Forelimb muscle (tissue), 1 donor: ENCODE measurements at regions not wholly inside any gene's neighbourhood (a gene's known extent, or its start where the extent isn't known, plus 50 kb on each side); places are given as distances from the start of the nearest gene placed in this dataset.
A peak's percentile ranks its signal among the peaks of the same experiment; 100 is the strongest.
"Not testable (repeated sequence)": the region's sequence is repeated elsewhere in the genome, so short reads cannot be mapped to it uniquely, and the experiment has no call there.

ENCODE experiments used
- DNase-seq: peaks from one replicate; pipeline ENCODE4 v3.0.0-alpha.2; 2013; ENCODE audit warnings: low read depth

- no peak for DNase-seq
Measured at GRCh38 chr3:159232966-159233365, 431.1 kb downstream of the MFSD1 start.

- no peak for DNase-seq
Measured at GRCh38 chr3:159233734-159234133, 431.9 kb downstream of the MFSD1 start.

- DNase-seq = no peak
Measured at GRCh38 chr3:159234306-159234705, 432.5 kb downstream of the MFSD1 start.

GRCh38 chr3:159236321-159236720 is 434.5 kb downstream of the MFSD1 start:
- DNase-seq = no peak

GRCh38 chr3:159237226-159237625 is 435.4 kb downstream of the MFSD1 start:
- no peak for DNase-seq

DNA sequence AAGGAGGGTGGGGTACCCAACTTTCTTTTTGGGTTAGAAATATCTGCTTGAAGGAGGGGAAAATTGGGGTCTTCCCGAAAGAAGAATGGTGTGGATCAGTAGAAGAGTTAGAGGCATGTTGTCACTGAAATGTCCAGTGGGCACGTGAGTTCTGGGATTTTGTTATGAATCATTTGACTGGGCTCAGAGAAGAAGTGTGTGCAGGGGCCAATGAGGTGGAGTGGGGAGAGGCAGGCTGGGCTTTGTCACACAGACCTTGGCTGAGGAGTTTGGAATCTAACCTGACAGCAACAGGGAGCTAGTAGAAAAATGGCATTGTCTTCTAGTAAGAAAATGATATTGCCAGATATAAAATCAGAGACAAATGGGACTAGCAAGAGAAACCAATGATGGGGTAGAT is 436.8 kb downstream of the MFSD1 start:
- DNase-seq = no peak

DNA sequence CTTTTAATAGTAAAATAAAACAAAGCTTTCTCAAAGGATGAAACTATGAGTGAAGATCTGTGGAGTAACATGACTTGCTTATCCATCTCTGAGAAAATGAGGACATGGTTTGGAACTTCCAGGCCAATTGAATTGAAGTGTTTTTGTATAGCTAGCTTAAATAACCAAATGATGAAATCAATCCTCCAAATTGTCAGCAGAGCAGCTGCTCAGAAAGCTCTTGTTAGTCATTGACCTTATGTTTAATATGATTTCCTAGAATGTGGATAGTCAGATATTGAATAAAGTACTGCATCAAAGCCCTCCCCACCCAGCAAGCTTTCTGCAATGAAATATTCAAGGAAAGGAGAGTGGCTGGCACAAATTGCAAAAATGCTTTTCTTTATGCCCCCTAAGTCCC is 437.2 kb downstream of the MFSD1 start:
- no peak for DNase-seq

DNA sequence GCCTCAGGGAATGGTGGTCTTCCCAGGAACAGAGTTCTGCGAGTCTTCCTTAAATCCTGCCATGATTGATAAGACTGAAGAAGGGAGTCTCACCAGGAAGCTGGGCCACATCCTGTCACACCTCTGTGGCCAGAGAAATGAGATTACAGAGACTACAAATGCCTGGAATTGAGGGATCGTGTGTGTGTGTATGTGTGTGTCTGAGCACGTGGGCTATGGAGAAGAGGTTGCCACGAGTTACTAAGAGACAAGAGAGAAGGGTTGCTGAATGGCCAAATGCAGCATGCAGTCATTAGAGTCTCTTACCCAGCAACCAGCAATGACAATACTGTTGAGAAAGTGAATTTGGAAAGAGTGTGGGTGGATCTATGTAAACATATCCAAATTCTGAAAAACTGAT is 443.1 kb downstream of the MFSD1 start:
- DNase-seq = no peak

- no peak for DNase-seq
Measured at GRCh38 chr3:159245871-159246270, 444.0 kb downstream of the MFSD1 start.

DNA sequence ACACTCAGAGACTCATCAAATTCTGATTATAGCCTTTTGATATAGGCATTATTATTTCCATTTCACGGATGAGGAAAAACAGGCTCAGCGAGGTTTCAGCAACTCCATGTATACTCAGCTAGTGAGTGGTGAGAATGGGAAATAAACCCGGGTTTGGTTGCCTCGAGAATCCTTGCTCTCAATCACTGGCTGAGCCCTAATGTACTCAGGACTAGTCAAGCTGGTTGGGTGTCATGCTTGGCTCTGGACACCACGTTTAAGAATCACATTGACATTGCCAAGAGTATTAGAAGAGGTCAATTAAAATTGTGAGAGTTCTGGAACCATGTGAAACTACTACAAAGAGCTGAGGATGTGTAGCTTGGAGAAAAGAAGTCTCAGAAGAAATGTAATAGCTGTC is 444.5 kb downstream of the MFSD1 start:
- no peak for DNase-seq

DNA sequence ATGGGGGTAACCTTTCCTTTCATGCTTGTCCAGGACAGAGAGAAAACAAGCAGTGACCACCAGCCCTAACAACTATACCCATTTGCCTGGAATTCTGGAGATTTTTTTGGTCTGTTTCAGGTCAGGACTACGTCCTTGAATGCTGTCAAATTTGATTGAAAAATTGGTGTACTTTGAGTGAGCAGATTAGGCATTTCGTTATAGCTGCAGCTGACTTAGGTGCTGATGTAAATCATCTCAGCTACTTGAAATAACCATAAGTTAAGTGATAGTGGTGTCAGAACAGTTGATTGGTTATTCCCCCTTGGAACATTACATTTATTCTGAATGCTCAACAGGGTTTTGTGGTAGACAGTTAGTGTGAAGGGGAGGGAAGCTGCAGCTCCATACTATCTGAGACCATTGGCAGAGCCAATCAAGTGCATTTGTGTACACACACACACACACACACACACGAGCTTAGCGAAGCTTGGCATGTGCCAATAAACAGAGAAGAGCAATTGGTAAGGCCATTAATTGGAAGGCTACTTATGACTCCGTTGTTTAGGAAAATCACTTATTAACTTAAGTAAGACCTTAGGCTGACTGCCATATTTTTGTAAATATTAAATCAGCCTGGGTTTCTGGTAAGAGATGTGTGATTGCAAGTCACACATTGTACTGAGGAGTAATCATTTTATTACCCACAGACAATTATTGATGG is 447.8 kb downstream of the MFSD1 start:
- no peak for DNase-seq

DNA sequence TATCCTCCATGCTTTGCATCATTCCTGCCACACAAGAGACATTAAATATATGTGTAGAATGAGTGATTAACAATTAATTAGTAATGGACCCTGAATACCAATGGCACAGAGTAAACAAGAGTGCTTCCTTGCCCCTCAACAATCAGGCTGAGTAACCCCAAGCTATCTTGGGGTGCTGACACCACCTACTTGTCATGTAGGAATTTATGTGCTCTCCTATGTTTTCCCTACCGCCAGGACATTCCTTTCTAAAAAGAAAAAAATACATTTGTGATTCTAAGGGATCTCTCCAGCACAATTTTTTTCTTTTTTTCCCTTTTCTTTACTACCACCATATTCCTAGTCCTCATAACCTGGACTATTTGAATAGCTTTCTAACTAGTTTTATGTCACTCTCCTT is 449.1 kb downstream of the MFSD1 start:
- DNase-seq = no peak

- DNase-seq = no peak
Measured at GRCh38 chr3:159252274-159252673, 450.4 kb downstream of the MFSD1 start.

DNA sequence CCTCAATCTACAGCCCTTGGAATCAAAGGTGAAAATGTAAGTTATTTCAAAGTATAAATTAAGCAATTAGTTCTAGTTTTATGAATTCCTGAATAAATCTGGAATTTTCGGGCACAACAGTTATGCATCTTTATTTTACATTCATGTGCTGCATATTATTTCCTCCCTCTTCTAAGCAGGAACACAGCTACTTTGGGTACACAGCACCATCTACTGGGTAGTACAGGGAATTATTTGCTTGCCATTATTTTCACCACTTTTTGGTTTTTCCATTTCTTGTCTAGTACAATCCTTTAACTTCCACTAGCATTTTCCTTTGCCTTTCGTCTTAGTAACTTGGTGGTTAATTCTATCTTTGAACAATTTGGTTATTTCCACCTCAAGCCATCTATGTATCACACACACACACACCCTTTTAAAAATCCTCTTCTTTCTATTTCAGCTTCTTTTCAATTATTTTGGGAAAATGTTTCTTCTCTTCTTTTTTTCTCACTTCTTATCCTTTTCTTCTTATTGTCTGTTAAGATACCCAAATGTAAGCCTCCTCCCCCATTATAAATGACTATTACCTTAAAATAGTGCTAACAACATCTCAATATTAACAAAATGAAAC is 451.0 kb downstream of the MFSD1 start:
- no peak for DNase-seq

DNA sequence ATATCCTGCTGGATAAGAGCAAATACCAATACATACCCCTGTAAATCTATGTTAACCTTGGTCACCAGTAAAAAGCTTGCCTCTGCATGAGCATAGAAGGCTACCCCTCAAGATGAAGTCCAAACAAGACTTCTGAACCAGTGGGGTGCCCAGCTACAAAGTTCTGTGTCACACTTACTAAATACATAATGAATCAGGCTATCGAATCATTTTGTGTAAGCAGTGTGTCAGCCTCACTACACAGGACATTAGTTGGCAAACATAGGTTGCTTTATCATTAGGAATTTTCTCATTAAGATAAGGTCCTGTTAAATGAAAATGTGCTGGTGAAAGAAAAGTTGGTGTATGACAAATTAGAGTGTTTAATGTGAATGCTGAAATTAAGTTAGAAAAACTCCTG is 452.0 kb downstream of the MFSD1 start:
- DNase-seq = no peak

DNA sequence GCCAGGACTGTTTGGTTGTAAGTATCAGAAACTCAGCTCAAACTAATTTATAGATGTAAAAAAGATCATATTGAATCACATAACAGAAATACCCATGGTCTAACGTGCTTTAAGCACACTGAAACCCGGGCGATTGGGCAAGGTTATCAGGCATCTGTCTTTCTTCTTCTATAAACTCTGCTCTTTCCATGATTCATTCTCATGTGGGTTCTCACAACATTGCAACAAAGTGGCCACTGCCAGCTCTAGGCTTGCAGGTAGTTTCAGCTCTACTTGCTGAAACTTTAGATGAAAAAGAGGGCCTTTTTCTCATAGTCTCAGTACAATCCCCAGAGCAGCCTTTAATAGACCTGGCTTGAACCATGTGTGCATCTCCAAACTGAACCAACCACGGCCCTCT is 456.1 kb downstream of the MFSD1 start:
- DNase-seq = no peak

DNA sequence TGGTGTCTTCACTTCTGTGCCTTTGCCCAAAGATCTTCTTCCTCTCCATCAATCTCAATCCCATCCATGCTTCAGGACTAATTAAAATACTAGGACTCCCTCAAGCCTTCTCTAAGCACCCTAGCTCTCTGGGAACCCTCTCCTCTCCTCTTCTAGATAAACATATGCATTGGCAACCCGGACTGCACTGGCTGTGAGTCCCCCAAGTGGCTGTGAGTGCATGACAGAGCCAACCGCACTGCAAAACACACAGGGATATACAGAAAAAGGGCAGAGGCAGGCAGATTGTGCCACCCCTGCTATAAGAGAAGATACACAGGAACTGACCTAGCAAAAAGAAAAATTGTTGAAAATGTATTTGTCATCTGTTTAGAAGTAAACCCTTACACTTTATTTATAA is 457.1 kb downstream of the MFSD1 start:
- no peak for DNase-seq

DNA sequence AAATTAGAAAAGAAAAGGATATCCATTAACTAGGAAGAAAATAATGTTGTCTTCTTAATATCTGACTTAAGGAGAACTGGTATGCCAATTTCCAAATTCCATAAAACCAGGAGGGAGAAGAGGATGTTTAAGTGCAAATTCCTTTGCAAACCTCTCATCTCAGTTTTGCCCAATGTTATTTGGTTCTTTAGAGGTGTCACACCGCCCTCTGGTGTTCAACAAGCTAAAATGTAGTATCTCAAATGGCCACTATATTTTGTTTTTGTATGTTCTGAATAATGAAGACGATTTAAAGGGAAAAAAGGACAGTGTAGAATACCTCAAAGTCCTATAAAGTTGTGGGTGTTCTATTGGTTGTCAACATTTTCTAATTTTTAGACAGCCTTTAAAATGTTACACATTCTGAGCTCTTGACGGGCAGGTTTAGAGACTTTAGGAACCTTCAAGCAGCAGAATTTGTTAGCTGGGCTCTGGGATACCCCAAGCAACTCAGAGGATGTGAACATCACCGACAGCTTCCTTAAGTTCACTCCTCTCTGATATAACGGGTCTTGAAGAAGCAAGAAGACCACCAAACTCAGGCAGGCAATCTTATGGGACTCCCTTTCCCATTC is 458.3 kb downstream of the MFSD1 start:
- peak; percentile 26 for DNase-seq

DNA sequence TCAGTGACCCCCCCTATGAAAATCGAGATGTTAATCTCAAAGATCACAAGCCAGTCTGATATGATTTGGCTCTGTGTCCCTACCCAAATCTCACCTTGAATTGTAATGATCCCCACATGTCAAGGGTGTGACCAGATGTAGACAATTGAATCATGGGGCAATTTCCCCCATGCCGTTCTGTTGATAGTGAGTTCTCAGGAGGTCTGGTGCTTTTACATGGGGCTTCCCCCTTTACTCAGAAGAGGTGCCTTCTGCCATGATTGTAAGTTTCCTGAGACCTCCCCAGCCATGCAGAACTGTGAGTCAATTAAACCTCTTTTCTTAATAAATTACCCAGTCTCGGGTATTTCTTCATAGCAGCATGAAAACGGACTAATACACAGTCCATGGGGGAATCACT is 459.5 kb downstream of the MFSD1 start:
- not testable (repeated sequence) for DNase-seq

DNA sequence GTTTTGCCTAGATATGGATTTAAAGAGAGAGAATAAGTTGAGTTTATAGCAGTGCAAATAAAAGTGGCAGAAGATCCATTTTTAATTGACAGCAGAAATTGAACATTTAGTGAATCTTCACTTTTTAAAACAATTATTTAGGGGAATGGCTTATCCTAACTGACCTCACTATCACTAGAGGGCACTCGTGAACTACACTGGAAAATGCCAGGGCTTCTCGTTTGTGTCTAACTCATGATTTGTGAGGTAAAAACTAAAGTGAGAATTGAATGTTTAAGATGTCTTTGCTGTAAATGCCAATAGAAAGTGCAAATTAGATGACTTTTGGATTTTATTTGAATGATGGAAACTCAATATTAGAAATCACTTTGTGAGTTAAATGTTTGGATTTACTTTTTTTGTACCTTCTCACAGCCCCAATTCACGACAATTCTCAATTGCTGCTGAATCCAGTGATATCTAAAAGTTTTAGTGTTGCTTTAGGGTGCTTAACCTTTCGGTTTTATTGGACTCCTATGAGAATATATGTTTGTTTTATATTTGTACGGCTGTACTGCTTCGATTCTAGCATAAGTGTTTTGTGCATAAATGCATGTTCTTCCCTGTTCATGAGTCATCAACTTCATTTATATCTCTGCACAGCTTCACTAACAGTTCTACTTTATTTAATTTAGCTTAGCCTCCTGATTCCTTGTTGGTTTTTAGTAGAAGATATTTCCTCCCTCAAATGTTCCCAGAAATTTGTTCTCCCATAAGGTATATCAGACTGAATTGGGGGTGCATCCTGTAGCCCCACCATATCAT is 462.1 kb downstream of the MFSD1 start:
- peak; percentile 4 for DNase-seq

DNA sequence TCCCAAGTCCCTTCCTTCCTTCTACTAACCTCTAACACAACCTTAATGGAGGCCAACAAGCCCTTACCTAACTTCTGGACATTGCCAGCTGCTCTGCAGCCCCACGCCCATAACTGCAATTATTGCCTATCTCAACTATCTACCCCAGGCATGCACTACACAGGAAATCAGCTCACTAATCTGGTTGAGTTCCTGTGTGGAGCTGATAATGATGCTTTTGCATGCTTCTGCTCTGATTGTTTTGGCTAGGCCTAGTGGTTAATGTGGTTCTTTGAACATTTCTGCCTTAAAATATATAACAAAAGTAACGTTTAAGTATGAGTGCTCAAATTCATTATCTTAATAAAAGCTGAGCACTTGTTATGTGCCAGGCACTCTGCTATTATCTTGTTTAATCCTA is 463.9 kb downstream of the MFSD1 start:
- no peak for DNase-seq

- no peak for DNase-seq
Measured at GRCh38 chr3:159266779-159267178, 464.9 kb downstream of the MFSD1 start.
